K562 (cell line): ENCODE measurements at regions not wholly inside any gene's neighbourhood (a gene's known extent, or its start where the extent isn't known, plus 50 kb on each side); places are given as distances from the start of the nearest gene placed in this dataset.

ENCODE experiments used
- BDP1 ChIP-seq: IDR thresholded peaks from 3 replicates; pipeline ENCODE4 v1.6.1; 2011; ENCODE audit not compliant: insufficient read length, insufficient read depth
- FOS ChIP-seq: IDR thresholded peaks from 3 replicates; pipeline ENCODE4 v1.6.1; 2011; ENCODE audit not compliant: insufficient read length; ENCODE audit errors: extremely low read depth
- HMBOX1 ChIP-seq: sonication (generic); IDR thresholded peaks from 2 replicates; pipeline ENCODE4 v1.6.1; 2016
- JUND ChIP-seq, 2 experiments: IDR thresholded peaks; 2 replicates in 1 of 2; 3 replicates in 1 of 2; pipeline ENCODE4 v1.6.1; 2011; ENCODE audit warnings: borderline replicate concordance in 2 of 2, low read depth in 2 of 2, low read length in 2 of 2, improper control_type of control experiment in 1 of 2, missing biosample characterization in 1 of 2, missing genetic modification characterization in 1 of 2, missing genetic modification reagents in 1 of 2
- LARP7 ChIP-seq: fragments of 450-650 bp; IDR thresholded peaks from 2 replicates; pipeline ENCODE4 v1.6.1; 2016
- LEF1 ChIP-seq: fragments of 450-650 bp; IDR thresholded peaks from 2 replicates; pipeline ENCODE4 v1.6.1; 2016; ENCODE audit warnings: mild to moderate bottlenecking
- MEF2D ChIP-seq: conservative IDR thresholded peaks from 2 replicates; pipeline ENCODE4 v1.6.1; 2016; ENCODE audit warnings: low read depth, missing genetic modification characterization, missing compliant biosample characterization
- NBN ChIP-seq: fragments of 450-650 bp; IDR thresholded peaks from 2 replicates; pipeline ENCODE4 v1.6.1; 2016; ENCODE audit warnings: low read depth, mild to moderate bottlenecking
- NCOA2 ChIP-seq, 2 experiments: fragments of 450-650 bp; IDR thresholded peaks; 2 replicates each; pipeline ENCODE4 v1.6.1; 2018; ENCODE audit warnings: mild to moderate bottlenecking in 2 of 2, moderate library complexity in 1 of 2; ENCODE audit not compliant: partially characterized antibody in 2 of 2
- NFIC ChIP-seq: fragments of 450-650 bp; IDR thresholded peaks from 2 replicates; pipeline ENCODE4 v1.6.1; 2017; ENCODE audit warnings: mild to moderate bottlenecking, inconsistent platforms
- NR2C2 ChIP-seq, 2 experiments: fragments of 200-800 bp in 1 of 2; sonication (Bioruptor generic) in 1 of 2; sonication (generic) in 1 of 2; formaldehyde crosslinking in 1 of 2; IDR thresholded peaks; 2 replicates each; pipeline versions ENCODE4 v1.6.1 to v1.8.0; 2016 to 2022; ENCODE audit warnings: mild to moderate bottlenecking in 1 of 2, missing compliant biosample characterization in 1 of 2, missing genetic modification characterization in 1 of 2, missing genetic modification reagents in 1 of 2
- PCBP2 ChIP-seq: fragments of 200-400 bp; formaldehyde crosslinking; IDR thresholded peaks from 2 replicates; pipeline ENCODE4 v1.6.1; 2018; ENCODE audit warnings: low read length, low read depth, mild to moderate bottlenecking, moderate library complexity; ENCODE audit not compliant: poor library complexity, severe bottlenecking
- POU5F1 ChIP-seq: fragments of 150-350 bp; IDR thresholded peaks from 2 replicates; pipeline ENCODE4 v1.6.1; 2014; ENCODE audit warnings: borderline replicate concordance, low read length, low read depth, mild to moderate bottlenecking; ENCODE audit not compliant: partially characterized antibody
- RBFOX2 ChIP-seq: fragments of 200-400 bp; formaldehyde crosslinking; IDR thresholded peaks from 2 replicates; pipeline ENCODE4 v1.6.1; 2017; ENCODE audit warnings: low read depth, mild to moderate bottlenecking, low read length, moderate library complexity
- RBM25 ChIP-seq: fragments of 200-400 bp; formaldehyde crosslinking; IDR thresholded peaks from 2 replicates; pipeline ENCODE4 v1.6.1; 2018; ENCODE audit warnings: low read length, low read depth, moderate library complexity; ENCODE audit not compliant: severe bottlenecking
- SOX6 ChIP-seq: fragments of 450-650 bp; IDR thresholded peaks from 2 replicates; pipeline ENCODE4 v1.6.1; 2014; ENCODE audit warnings: mild to moderate bottlenecking
- ZFP91 ChIP-seq: sonication (generic); formaldehyde crosslinking; IDR thresholded peaks from 2 replicates; pipeline ENCODE4 v1.8.0; 2022; ENCODE audit warnings: mild to moderate bottlenecking, missing genetic modification reagents
- ZNF780A ChIP-seq: fragments of 250-450 bp; sonication (Bioruptor Pico); IDR thresholded peaks from 2 replicates; pipeline ENCODE4 v1.5.0; 2021; ENCODE audit warnings: mild to moderate bottlenecking
- TF ChIP-seq, protein P1 (sequence below): fragments of 450-650 bp; IDR thresholded peaks from 2 replicates; pipeline ENCODE4 v1.6.1; 2016

DNA sequence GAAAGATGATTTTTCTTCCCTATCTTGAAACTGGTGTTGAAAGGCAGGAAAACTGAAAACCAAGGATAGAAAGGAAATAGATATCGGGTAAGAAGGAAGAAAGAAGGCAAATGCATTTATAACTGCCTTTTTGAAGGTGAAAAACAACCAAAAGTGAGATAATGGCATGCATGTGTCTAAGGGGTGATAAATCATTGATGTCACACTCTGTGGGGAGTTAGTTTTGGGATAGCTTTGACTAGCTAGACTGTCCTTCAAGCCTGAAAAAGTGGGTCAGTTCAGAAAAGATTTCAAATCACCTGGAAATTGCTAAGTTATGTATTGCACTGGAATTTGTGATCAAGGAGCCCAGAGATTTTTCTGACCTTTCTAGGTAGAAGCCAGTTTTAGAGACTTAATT, 142.2 kb upstream of the UMPS start (continued):
- TF ChIP-seq FOS (no peak), HMBOX1 (peak; percentile 52), RBM25 (no peak), ZFP91 (CRISPR knock-in tag) (no peak), JUND (IDR thresholded peaks at IDR 0.05; ENCODE audit: borderline replicate concordance, low read depth, low read length) (no peak), JUND (tag; IDR thresholded peaks at IDR 0.05; ENCODE audit: borderline replicate concordance, low read depth, low read length) (no peak), NBN (no peak), NR2C2 (CRISPR knock-in tag; IDR thresholded peaks at IDR 0.05) (no peak), NR2C2 (tag; IDR thresholded peaks at IDR 0.05) (no peak), POU5F1 (no peak), MEF2D (no peak), SOX6 (no peak), NFIC (no peak), BDP1 (no peak), LEF1 (0 out of 2 replicates have a peak, but pooled peaks have one; percentile 18), ZNF780A (no peak), LARP7 (no peak), RBFOX2 (no peak), PCBP2 (no peak), NCOA2 (IDR thresholded peaks at IDR 0.05; ENCODE audit: partially characterized antibody in 2 of 2) (no peak)
- TF ChIP-seq, protein P1, sequence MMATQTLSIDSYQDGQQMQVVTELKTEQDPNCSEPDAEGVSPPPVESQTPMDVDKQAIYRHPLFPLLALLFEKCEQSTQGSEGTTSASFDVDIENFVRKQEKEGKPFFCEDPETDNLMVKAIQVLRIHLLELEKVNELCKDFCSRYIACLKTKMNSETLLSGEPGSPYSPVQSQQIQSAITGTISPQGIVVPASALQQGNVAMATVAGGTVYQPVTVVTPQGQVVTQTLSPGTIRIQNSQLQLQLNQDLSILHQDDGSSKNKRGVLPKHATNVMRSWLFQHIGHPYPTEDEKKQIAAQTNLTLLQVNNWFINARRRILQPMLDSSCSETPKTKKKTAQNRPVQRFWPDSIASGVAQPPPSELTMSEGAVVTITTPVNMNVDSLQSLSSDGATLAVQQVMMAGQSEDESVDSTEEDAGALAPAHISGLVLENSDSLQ: peak; percentile 94
